Heart left ventricle (tissue), 13 donors: ENCODE measurements at regions not wholly inside any gene's neighbourhood (a gene's known extent, or its start where the extent isn't known, plus 50 kb on each side); places are given as distances from the start of the nearest gene placed in this dataset.

ENCODE experiments used
- CTCF ChIP-seq, 12 donors: fragments of 200-600 bp; sonication (generic) in 4 of 12; IDR thresholded peaks; one replicate each; pipeline versions ENCODE4 v1.5.0 to v1.8.0; 2018 to 2022; ENCODE audit warnings: antibody characterized with exemption in 12 of 12, mild to moderate bottlenecking in 5 of 12
- POLR2A ChIP-seq, 2 donors: fragments of 450-650 bp; IDR thresholded peaks; one replicate each; pipeline ENCODE4 v1.6.1; 2017; ENCODE audit warnings: antibody characterized with exemption in 2 of 2, mild to moderate bottlenecking in 2 of 2, moderate library complexity in 2 of 2
- donor health status: ischemic (EF 13 %, LVEDD 7.1; RV severe dilation, severe dysfunction).
- donor health status: DM: no; HTN: yes; CAD: no.
- donor health status: DM: no; HTN: no; CAD: no.
- donor health status: ischemic (EF 25% LVEDD 6.9; RV normal size, moderate dysfunction).
- donor health status: ischemic (EF 25% LVEDD 5.7; RV mildly dilated, moderate dysfunction).
- donor health status: ischemic (EF 35%, LVEDD 5.7; RV mildly dilated, moderate dysfunction).
- donor health status: nonischemic (EF 11% LVEDD 7.7; RV severe dilation, severe dysfunction).
- donor health status: DM: yes; HTN: yes; CAD: no.
- donor health status: PGD.
- donor health status: ischemic (EF 29% LVEDD 5.4; RV normal size, mild dysfunction).
- donor health status: nonischemic (EF 23%, LVEDD 6.1; RV moderate dilation, normal function).

- TF ChIP-seq POLR2A (IDR thresholded peaks at IDR 0.05) (no peak), CTCF (IDR thresholded peaks at IDR 0.05) (no peak)
These were observed 385.4 kb upstream of the CDH7 start for GRCh38 chr18:65365245-65365980.
